ENCODE measurements at regions not wholly inside any gene's neighbourhood (a gene's known extent, or its start where the extent isn't known, plus 50 kb on each side); places are given as distances from the start of the nearest gene placed in this dataset.

DNA sequence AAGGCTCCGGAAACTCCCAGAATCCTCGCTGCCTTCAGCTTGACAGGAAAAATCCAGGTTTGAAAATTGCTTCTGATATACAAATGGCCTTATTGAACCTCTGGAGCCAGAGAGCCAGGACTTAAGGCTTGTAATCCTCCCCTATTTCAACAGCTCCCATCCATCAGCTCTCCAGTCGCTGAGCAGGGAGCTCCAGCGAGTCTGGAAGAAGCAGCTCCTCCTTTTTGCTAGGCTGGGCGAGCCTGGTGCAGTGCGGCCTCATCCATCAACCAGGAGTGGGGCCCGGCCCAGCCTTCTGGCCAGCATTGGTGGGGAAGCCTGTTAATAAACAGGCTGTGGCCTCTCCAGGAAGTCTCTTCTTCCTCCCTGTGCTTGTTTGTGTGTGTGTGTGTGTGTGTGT, 424.4 kb downstream of the TCERG1L start:
- no peak for DNase-seq (ENCODE audit: low read depth in 1 of 2, low spot score in 1 of 2)

DNA sequence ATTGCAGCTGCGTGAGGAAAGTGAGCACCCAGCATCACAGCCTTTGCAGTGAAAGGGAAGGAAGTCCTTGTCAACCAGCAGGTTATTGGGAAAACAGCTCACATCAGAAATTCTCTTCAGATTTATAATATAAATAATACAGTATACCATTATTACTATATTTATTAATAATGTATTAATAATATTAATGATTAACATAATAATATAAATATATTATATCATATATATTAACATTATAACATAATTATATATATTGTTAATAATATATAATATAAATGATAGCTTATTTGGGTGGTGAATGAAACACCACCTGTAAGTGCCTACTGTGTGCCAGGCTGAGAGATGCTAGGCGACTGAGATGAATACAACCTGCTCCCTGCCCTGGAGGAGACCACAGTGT, 423.0 kb downstream of the TCERG1L start:
- no peak for DNase-seq (ENCODE audit: low read depth in 1 of 2, low spot score in 1 of 2)

DNA sequence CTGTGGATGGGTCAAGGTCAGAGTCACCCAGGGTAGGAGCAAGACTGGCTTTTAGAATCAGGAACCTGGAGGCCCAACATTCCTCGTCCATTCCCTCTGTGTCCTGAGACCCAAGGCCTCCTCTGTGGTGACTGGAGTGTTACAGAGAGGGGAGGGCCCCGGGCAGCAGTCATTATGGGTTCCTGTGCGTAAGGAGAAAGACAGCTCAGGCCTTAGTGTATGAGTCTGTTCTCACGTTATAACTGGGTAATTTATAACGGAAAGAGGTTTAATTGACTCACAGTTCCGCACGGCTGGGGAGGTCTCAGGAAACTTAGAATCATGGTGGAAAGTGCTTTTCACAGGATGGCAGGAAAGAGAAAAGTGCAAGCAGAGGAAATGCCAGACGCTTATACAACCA, 422.3 kb downstream of the TCERG1L start:
- DNase-seq (ENCODE audit: low read depth in 1 of 2, low spot score in 1 of 2): no peak

DNA sequence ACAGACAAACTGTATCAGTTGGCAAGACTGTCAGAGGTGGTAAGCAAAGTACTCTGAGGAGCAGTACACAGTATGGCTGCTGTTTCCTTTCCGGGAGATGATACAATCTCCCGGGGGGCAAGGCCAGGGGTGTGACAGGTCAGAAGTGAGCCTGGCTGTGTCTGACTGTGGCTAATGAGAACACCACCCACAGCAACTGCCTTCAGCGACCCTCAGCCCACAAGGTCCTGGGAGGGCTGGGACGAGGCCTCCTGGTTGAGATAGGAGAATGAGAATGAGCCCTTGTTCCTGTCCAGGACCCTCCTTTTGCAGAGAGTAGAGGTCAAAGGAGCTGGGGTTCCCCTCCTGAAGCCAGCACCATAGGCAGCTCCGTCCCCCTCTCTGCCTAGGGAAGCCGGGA, 421.7 kb downstream of the TCERG1L start:
- DNase-seq (ENCODE audit: low read depth in 1 of 2, low spot score in 1 of 2): no peak

DNA sequence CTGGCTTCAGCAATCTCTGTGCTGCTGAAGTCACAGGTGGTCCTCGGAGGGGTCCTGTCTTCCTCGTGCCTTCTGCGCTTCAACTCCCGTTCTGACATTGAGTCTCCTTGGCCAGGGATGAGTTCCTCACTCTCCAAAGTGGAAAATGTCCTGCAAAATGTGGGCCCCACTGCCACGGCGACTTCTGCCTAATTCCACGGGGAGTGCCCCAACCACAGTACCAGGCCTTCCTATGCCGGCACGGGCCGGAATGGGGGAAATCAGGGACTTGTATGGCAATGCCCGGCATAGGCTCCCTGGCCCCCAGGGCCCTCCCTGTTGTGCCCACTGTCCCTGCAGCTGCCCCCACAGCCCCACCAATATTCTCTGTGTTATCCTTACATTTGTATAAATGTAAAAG, 420.5 kb downstream of the TCERG1L start:
- DNase-seq (ENCODE audit: low read depth in 1 of 2, low spot score in 1 of 2): no peak

DNA sequence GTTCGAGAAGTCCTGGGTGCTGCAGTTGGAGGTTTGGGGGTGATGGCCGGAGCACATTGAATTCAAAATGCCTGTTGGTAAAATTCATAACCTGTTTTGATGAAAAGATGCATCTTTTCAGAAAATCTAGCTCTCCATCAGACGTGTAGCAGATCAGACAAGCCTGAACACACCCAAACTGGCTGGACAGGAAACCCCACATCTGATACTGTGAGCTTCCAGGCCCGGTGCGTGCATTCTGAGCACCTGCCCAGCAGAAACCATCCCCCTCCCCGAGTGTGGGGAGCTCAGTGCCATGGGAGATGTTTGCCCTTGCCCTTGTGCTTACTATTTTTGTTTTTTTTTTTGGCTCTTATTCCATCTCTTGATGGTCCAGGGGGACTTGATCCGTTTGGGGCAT, 417.1 kb downstream of the TCERG1L start:
- no peak for DNase-seq (ENCODE audit: low read depth in 1 of 2, low spot score in 1 of 2)

DNA sequence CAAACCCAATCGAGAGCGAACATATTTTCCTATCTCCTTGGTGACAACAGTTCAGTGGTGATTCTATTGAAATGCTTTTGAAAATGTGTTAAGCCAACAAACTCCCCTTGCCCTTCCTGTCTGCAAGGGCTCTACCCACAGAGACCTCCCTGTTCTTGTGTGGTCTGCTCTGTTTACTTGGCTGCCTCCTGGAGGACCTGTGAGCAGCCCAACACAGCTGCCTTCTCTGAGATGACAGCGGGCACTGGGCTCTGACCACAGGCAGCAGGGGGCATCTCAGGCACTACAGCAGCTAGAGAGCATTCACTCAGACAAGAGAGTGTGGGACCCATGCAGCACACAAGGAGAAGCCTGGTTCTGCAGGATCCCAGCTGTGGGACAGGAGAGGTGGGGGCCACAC, 416.4 kb downstream of the TCERG1L start:
- DNase-seq (ENCODE audit: low read depth in 1 of 2, low spot score in 1 of 2): no peak

GRCh38 chr10:130897815-130898214, 413.7 kb downstream of the TCERG1L start:
- DNase-seq (ENCODE audit: low read depth in 1 of 2, low spot score in 1 of 2): no peak

DNA sequence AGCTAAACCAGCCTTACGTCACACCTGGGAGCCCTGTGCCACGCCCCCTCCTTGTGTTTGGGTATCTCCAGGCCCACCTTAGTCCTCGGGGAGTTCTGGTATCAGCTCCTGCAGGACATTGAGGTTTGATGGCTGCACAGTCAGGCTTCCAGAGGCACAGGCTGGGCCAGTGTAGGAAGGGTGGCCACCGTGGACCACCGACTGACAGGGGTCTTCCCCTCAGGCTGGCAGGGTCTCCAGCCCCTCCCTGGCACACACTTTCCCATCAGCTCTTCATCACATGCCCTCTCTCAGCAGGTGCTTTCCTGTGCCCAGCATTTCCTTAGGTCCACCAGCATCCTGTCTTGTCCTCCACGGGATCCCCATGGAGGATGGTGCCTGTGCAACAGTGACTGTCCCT, 413.1 kb downstream of the TCERG1L start:
- DNase-seq (ENCODE audit: low read depth in 1 of 2, low spot score in 1 of 2): no peak

- no peak for DNase-seq (ENCODE audit: low read depth in 1 of 2, low spot score in 1 of 2)
Measured at GRCh38 chr10:130899856-130900255, 411.7 kb downstream of the TCERG1L start.

DNA sequence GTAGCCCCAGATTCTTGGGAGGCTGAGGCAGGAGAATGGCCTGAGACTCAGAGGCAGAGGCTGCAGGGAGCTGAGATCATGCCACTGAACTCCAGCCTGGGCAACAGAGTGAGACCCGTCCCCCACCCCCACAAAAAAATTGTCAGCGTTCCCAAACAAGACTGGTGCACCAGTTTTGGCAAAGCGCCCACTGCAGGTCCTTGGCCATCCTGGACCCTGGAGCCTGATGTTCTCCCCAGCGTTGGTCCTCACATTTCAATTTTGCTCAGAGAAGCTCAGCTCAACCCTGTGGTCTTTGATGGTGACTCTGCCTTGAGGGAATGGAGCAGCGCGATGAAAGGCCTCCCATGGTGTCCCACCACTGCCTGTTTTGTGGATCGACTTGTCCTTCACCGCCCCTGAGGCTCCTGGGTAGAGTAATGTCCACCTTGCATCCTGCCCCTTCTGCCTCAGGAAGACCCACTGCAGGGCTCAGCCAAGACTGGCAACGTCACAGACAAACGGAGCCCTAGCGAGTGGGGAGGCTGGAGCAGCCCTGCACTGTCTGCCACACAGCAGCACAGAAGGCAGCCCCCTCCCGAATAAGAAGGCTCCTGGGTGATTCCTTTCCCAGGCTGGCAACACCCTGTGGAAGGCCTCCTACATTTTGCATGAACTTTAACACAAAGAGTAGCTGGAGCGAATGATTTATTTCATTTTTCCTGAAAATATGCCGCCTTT, 410.9 kb downstream of the TCERG1L start:
- no peak for DNase-seq (ENCODE audit: low read depth in 1 of 2, low spot score in 1 of 2)

- no peak for DNase-seq (ENCODE audit: low read depth in 1 of 2, low spot score in 1 of 2)
Measured at GRCh38 chr10:130901311-130902165, 410.0 kb downstream of the TCERG1L start.

GRCh38 chr10:130902471-130902870, 409.1 kb downstream of the TCERG1L start:
- DNase-seq (ENCODE audit: low read depth in 1 of 2, low spot score in 1 of 2): no peak

DNA sequence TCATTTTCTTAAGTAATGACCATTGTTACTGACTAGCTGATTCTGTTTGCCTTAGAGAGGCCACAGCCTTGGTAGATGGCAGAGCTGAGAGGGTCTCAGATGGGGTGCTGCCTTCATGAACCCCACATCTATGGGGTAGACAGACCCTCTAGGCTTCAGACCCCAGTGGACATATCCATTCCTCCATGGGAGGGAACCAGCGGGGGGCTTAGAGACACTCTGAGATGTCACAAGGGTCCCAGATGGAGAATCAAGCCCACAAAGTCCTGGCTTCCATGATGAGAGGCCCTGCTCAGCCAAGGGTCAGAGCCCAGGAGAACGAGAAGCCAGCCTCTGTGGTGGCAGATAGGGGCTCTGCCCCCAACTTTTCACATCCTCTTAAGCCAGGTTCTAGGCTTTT, 408.6 kb downstream of the TCERG1L start:
- DNase-seq (ENCODE audit: low read depth in 1 of 2, low spot score in 1 of 2): no peak

DNA sequence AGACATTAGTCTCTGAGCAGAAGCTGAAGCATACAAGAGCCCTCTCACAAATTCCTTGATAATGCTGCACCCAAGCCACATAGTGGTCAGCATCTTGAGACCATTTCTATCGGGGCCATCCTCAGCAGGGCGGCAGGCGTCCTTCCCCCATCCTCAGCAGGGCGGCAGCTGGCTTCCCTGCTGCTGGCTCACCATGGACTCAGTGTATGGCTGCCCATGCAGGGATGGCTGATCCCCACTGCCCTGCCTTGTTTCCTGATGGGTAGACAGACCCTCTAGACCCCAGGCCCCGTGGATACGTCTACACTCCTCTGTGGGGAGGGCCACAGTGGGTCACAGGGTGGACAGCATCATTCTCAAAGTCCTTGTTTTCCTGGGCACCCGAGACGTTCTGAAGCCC, 406.8 kb downstream of the TCERG1L start:
- no peak for DNase-seq (ENCODE audit: low read depth in 1 of 2, low spot score in 1 of 2)

GRCh38 chr10:130905386-130905785, 406.1 kb downstream of the TCERG1L start:
- no peak for DNase-seq (ENCODE audit: low read depth in 1 of 2, low spot score in 1 of 2)

- DNase-seq (ENCODE audit: low read depth in 1 of 2, low spot score in 1 of 2): no peak
Measured at GRCh38 chr10:130905921-130906320, 405.6 kb downstream of the TCERG1L start.

- no peak for DNase-seq (ENCODE audit: low read depth in 1 of 2, low spot score in 1 of 2)
Measured at GRCh38 chr10:130910848-130911247, 400.7 kb downstream of the TCERG1L start.

DNA sequence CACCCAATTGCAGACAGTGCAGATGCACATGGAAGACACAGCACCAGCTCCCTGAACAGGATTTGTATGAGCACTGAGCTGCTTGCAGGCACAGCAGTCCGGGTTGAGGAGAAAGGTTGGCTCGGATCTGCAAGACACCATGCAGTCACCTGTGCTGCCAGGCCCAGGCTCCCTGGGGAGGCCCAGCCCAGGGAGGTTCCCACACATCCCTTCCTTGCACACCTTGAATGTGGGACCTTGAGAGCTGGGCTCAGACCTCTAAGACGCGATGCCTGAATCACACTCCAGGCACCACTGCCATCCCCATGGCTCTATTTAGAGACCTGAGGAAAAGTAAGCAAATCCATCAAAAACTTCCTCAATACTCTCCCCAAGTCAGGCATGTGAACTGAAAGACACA, 397.7 kb downstream of the TCERG1L start:
- no peak for DNase-seq (ENCODE audit: low read depth in 1 of 2, low spot score in 1 of 2)

- no peak for DNase-seq (ENCODE audit: low read depth in 1 of 2, low spot score in 1 of 2)
Measured at GRCh38 chr10:130914367-130914766, 397.2 kb downstream of the TCERG1L start.

DNA sequence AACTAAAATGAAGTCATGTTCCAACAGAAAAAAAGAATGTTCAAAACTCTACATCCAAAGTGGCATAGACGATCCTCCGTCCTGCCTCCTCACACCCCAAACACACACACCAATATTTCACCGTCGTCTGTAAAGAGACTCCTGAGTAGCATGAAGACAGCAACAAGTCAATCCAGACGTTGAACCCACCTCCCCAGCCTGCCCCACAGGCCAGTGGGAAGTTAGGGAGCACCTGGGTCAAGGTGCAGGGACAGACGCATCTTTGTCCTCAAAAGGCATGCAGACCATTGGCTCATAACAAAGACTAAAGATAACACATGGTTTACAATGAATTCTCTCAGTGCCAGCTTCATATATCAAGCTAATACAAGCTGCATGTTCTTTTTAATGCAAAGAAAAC, 396.5 kb downstream of the TCERG1L start:
- DNase-seq (ENCODE audit: low read depth in 1 of 2, low spot score in 1 of 2): no peak

DNA sequence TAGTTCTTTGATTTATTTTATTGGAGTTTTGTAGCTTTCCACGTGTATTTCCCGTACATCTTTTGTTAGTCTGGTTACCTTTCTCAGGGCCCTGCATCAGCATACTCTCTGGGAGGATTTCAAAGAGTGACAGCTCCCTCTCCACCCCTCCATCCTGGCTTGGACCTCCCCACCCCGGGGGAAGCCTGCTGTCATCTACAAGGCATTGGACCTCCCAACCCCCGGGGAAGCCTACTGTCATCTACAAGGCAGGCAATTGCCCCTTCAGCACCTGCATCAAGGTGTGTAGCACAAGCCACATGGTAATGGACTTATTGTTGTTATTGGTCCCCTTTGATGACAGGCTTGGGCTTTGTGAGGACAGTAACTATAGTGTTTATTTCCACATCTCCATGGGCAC, 390.1 kb downstream of the TCERG1L start:
- no peak for DNase-seq (ENCODE audit: low read depth in 1 of 2, low spot score in 1 of 2)

Data from stimulated activated CD4-positive, alpha-beta T cell treated with anti-CD3 and anti-CD28 coated beads, Interleukin-15, amount 100 ng/mL, for 1 hour (primary cell).